Neuronal stem cell (in vitro differentiated cells): ENCODE measurements at regions not wholly inside any gene's neighbourhood (a gene's known extent, or its start where the extent isn't known, plus 50 kb on each side); places are given as distances from the start of the nearest gene placed in this dataset.

Experiments
- DNase-seq: peaks from one replicate; pipeline ENCODE4 v3.0.0-alpha.2; 2013; ENCODE audit warnings: low spot score
- H2AFZ ChIP-seq: one replicate; pipeline ENCODE4 v1.6.1; 2013; ENCODE audit warnings: mild to moderate bottlenecking, low read length, inconsistent platforms
- H2AK5ac ChIP-seq: 2 replicates; pipeline ENCODE4 v1.6.1; 2013; ENCODE audit warnings: low read depth, mild to moderate bottlenecking, inconsistent platforms, low read length, moderate library complexity, mixed read lengths
- H2BK120ac ChIP-seq: 2 replicates; pipeline ENCODE4 v1.6.1; 2013; ENCODE audit warnings: low read depth, mild to moderate bottlenecking, inconsistent platforms, low read length, moderate library complexity, mixed read lengths
- H2BK12ac ChIP-seq: one replicate; pipeline ENCODE4 v1.6.1; 2013; ENCODE audit warnings: low read length, inconsistent platforms
- H2BK15ac ChIP-seq: 2 replicates; pipeline ENCODE4 v1.6.1; 2013; ENCODE audit warnings: mild to moderate bottlenecking, low read length, inconsistent platforms, mixed read lengths
- H2BK5ac ChIP-seq: one replicate; pipeline ENCODE4 v1.6.1; 2013; ENCODE audit warnings: inconsistent platforms, mild to moderate bottlenecking, low read length, moderate library complexity
- H3K14ac ChIP-seq: one replicate; pipeline ENCODE4 v1.6.1; 2013; ENCODE audit warnings: low read length, inconsistent platforms
- H3K18ac ChIP-seq: 2 replicates; pipeline ENCODE4 v1.6.1; 2013; ENCODE audit warnings: low read length, inconsistent platforms
- H3K23ac ChIP-seq: 2 replicates; pipeline ENCODE4 v1.6.1; 2013; ENCODE audit warnings: low read depth, mild to moderate bottlenecking, mixed read lengths, low read length, inconsistent platforms; ENCODE audit not compliant: poor library complexity
- H3K27ac ChIP-seq: replicated peaks from 3 replicates; pipeline ENCODE4 v1.5.1; 2013; ENCODE audit warnings: low read length, inconsistent platforms
- H3K27me3 ChIP-seq, 3 experiments: 2 replicates each; pipeline ENCODE4 v1.6.1; 2013; ENCODE audit warnings: low read length in 3 of 3, mild to moderate bottlenecking in 2 of 3, inconsistent platforms in 1 of 3, low read depth in 1 of 3, mixed read lengths in 1 of 3, moderate library complexity in 1 of 3; ENCODE audit not compliant: control insufficient read depth in 3 of 3, insufficient read depth in 3 of 3
- H3K36me3 ChIP-seq, 2 donors: replicated peaks in 1 of 2; 2 replicates each; pipeline ENCODE4 v1.6.1; 2013; ENCODE audit warnings: low read length in 2 of 2; ENCODE audit not compliant: control insufficient read depth in 2 of 2, insufficient read depth in 2 of 2
- H3K4ac ChIP-seq: 2 replicates; pipeline ENCODE4 v1.6.1; 2013; ENCODE audit warnings: inconsistent platforms, mild to moderate bottlenecking, low read length, moderate library complexity
- H3K4me1 ChIP-seq, 2 donors: 1 replicate in 1 of 2; 2 replicates in 1 of 2; pipeline ENCODE4 v1.6.1; 2013; ENCODE audit warnings: low read length in 2 of 2, low read depth in 1 of 2; ENCODE audit not compliant: control insufficient read depth in 2 of 2, insufficient read depth in 1 of 2
- H3K4me2 ChIP-seq: one replicate; pipeline ENCODE4 v1.6.1; 2013; ENCODE audit warnings: mild to moderate bottlenecking, low read length, inconsistent platforms; ENCODE audit not compliant: insufficient read depth, poor library complexity, severe bottlenecking
- H3K4me3 ChIP-seq, 2 donors: 2 replicates each; pipeline ENCODE4 v1.5.1; 2013; ENCODE audit warnings: low read length in 2 of 2, mild to moderate bottlenecking in 2 of 2, inconsistent platforms in 1 of 2, moderate library complexity in 1 of 2
- H3K79me1 ChIP-seq: one replicate; pipeline ENCODE4 v1.6.1; 2013; ENCODE audit warnings: low read depth, mild to moderate bottlenecking, inconsistent platforms, low read length, moderate library complexity
- H3K9ac ChIP-seq: one replicate; pipeline ENCODE4 v1.6.1; 2013; ENCODE audit warnings: mild to moderate bottlenecking, low read depth, low read length, inconsistent platforms; ENCODE audit not compliant: poor library complexity
- H3K9me3 ChIP-seq, 2 donors: replicated peaks in 1 of 2; 2 replicates each; pipeline versions ENCODE3 to v1.6.1; 2013; ENCODE audit warnings: low read length in 2 of 2, mild to moderate bottlenecking in 2 of 2, inconsistent platforms in 1 of 2, low read depth in 1 of 2, mixed read lengths in 1 of 2, moderate library complexity in 1 of 2; ENCODE audit not compliant: control insufficient read depth in 2 of 2, insufficient read depth in 1 of 2
- H4K8ac ChIP-seq: one replicate; pipeline ENCODE4 v1.6.1; 2013; ENCODE audit warnings: low read depth, mild to moderate bottlenecking, inconsistent platforms, low read length, moderate library complexity
- H4K91ac ChIP-seq: one replicate; pipeline ENCODE4 v1.6.1; 2013; ENCODE audit warnings: low read length, low read depth, mild to moderate bottlenecking, inconsistent platforms; ENCODE audit not compliant: poor library complexity
- WGBS, 2 donors: extraction: QIAGEN DNeasy Blood & Tissue Kit; methylation state at CpG; one replicate each; pipeline ENCODE4 v1.1.7; 2013; ENCODE audit warnings: missing lambda C conversion rate in 2 of 2, mixed read lengths in 1 of 2; ENCODE audit not compliant: insufficient read length in 2 of 2, insufficient replicate concordance in 1 of 2; ENCODE audit errors: extremely low coverage in 2 of 2; 5-methylcytosine and 5-hydroxymethylcytosine counted together

- WGBS, 2 donors: no CpG with 5 or more reads among the region's 12 CpGs
- no peak overlapping the region for H3K18ac ChIP-seq
- H3K4me1 ChIP-seq: peaks cover 0 to 7% of the 10 kb centered on the region in 2 donors
- H4K91ac ChIP-seq: no peak overlapping the region
- H3K27me3 ChIP-seq: no peaks in the 10 kb centered on the region
- no peak overlapping the region for H2AK5ac ChIP-seq
- DNase-seq: no peak
- no peak overlapping the region for H3K4me2 ChIP-seq
- no peak overlapping the region for H2BK5ac ChIP-seq
- H3K4ac ChIP-seq: no peak overlapping the region
- H3K36me3 ChIP-seq: no peaks in the 10 kb centered on the region
- H2BK120ac ChIP-seq: no peak overlapping the region
- H3K27ac ChIP-seq: no peak overlapping the region
- H3K79me1 ChIP-seq: no peaks in the 10 kb centered on the region
- H2BK15ac ChIP-seq: no peak overlapping the region
- no peak overlapping the region for H3K4me3 ChIP-seq
- no peaks in the 10 kb centered on the region for H3K9me3 ChIP-seq
- H3K9ac ChIP-seq: no peak overlapping the region
- no peak overlapping the region for H2BK12ac ChIP-seq
- H2AFZ ChIP-seq: no peak overlapping the region
- H3K14ac ChIP-seq: no peak overlapping the region
- no peak overlapping the region for H4K8ac ChIP-seq
- no peak overlapping the region for H3K23ac ChIP-seq
These were observed 55.1 kb downstream of the SOX9 start for GRCh38 chr17:72175787-72176515.

- Histone ChIP-seq H3K79me1 (no peaks in the 10 kb centered on the region), H4K8ac (no peak overlapping the region), H3K36me3 (no peaks in the 10 kb centered on the region), H2BK120ac (no peak overlapping the region), H2AK5ac (no peak overlapping the region), H3K4me3 (no peak overlapping the region), H3K4me1 (peaks cover 0 to 7% of the 10 kb centered on the region in 2 donors), H3K14ac (no peak overlapping the region), H2BK5ac (no peak overlapping the region), H3K18ac (no peak overlapping the region), H3K9me3 (no peaks in the 10 kb centered on the region), H3K27me3 (no peaks in the 10 kb centered on the region), H2BK12ac (no peak overlapping the region), H3K27ac (no peak overlapping the region), H3K4ac (no peak overlapping the region), H4K91ac (no peak overlapping the region), H2BK15ac (no peak overlapping the region), H3K9ac (no peak overlapping the region), H2AFZ (no peak overlapping the region), H3K4me2 (no peak overlapping the region), H3K23ac (no peak overlapping the region)
- DNase-seq: no peak
- WGBS, 2 donors: no CpG with 5 or more reads among the region's 3 CpGs
These were observed 55.7 kb downstream of the SOX9 start for GRCh38 chr17:72176516-72176851.

GRCh38 chr17:72176951-72177660 lies 56.3 kb downstream of the SOX9 start:
- no peak overlapping the region for H3K27ac ChIP-seq
- no peaks in the 10 kb centered on the region for H3K79me1 ChIP-seq
- no peak overlapping the region for H3K14ac ChIP-seq
- H3K4me1 ChIP-seq: peaks cover 0 to 5% of the 10 kb centered on the region in 2 donors
- no peak overlapping the region for H2BK12ac ChIP-seq
- WGBS, 2 donors: no CpG with 5 or more reads among the region's 8 CpGs
- H3K9me3 ChIP-seq: no peaks in the 10 kb centered on the region
- no peak overlapping the region for H2AFZ ChIP-seq
- no peaks in the 10 kb centered on the region for H3K36me3 ChIP-seq
- no peaks in the 10 kb centered on the region for H3K27me3 ChIP-seq
- H3K18ac ChIP-seq: no peak overlapping the region
- no peak for DNase-seq
- no peak overlapping the region for H3K4me2 ChIP-seq
- no peak overlapping the region for H2BK120ac ChIP-seq
- no peak overlapping the region for H4K91ac ChIP-seq
- H3K4me3 ChIP-seq: no peak overlapping the region
- H2BK15ac ChIP-seq: no peak overlapping the region
- no peak overlapping the region for H3K9ac ChIP-seq
- no peak overlapping the region for H3K4ac ChIP-seq
- no peak overlapping the region for H4K8ac ChIP-seq
- no peak overlapping the region for H3K23ac ChIP-seq
- no peak overlapping the region for H2BK5ac ChIP-seq
- no peak overlapping the region for H2AK5ac ChIP-seq

DNA sequence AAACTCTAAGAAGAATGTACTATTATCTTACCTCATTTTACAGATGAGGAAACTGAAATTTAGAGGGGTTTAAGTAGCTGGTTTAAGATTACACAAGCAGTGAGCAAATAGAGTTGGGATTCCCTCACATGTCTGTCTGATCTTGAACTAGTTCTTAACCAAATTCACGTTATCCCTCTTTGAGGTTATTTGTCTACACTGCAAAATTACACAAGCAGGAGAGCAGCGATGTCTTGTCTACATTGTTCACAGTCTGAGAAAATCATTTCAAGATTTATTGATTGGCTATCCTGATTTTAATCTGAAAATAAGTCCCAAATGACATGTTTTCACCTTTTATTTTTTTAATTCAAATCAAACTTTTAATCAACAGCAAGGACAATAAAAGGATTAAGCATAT lies 56.9 kb downstream of the SOX9 start:
- Histone ChIP-seq H3K18ac (no peak overlapping the region), H3K4ac (no peak overlapping the region), H3K4me3 (no peak overlapping the region), H3K9me3 (no peaks in the 10 kb centered on the region), H3K9ac (no peak overlapping the region), H3K4me2 (no peak overlapping the region), H2BK15ac (no peak overlapping the region), H3K27me3 (no peaks in the 10 kb centered on the region), H3K23ac (no peak overlapping the region), H3K14ac (no peak overlapping the region), H4K8ac (no peak overlapping the region), H3K36me3 (no peaks in the 10 kb centered on the region), H3K27ac (no peak overlapping the region), H4K91ac (no peak overlapping the region), H2AK5ac (no peak overlapping the region), H2BK12ac (no peak overlapping the region), H2BK5ac (no peak overlapping the region), H3K79me1 (no peaks in the 10 kb centered on the region), H2BK120ac (no peak overlapping the region), H3K4me1 (peaks cover 0 to 3% of the 10 kb centered on the region in 2 donors), H2AFZ (no peak overlapping the region)
- no CpG with 5 or more reads among the region's 2 CpGs for WGBS, 2 donors
- no peak for DNase-seq
